ENCODE measurements at regions not wholly inside any gene's neighbourhood (a gene's known extent, or its start where the extent isn't known, plus 50 kb on each side); places are given as distances from the start of the nearest gene placed in this dataset.
A peak's percentile ranks its signal among the peaks of the same experiment; 100 is the strongest.

DNA sequence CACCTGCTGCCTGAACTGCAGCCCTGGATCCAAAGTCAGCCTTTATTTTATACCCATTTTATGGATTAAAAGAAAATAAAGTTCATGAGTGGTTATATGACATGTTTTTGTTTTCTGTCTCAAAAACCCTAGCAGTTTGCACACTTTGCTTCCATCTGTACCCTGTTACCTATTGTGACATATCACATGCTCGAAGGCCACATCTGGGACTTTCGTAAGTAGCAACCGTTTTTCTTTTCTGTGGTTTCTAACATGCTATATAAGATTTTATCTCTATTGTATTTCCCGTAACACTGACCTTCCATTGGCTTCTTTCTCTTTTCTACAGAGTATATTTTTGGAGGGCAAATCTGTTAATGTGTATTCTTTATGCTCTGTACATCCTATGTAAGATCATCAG, 1007.2 kb downstream of the PCDH9 start:
- Mint-ChIP-seq H3K27ac (ENCODE audit: unreplicated experiment) (no peak overlapping the region), H3K4me3 (ENCODE audit: unreplicated experiment) (no peak overlapping the region), H3K9me3 (ENCODE audit: unreplicated experiment) (peaks cover 6% of the 10 kb centered on the region), H3K27me3 (ENCODE audit: unreplicated experiment) (no peaks in the 10 kb centered on the region), H3K4me1 (ENCODE audit: unreplicated experiment) (peaks cover 8% of the 10 kb centered on the region), H3K36me3 (ENCODE audit: unreplicated experiment) (no peaks in the 10 kb centered on the region)
- TF ChIP-seq, protein P1, sequence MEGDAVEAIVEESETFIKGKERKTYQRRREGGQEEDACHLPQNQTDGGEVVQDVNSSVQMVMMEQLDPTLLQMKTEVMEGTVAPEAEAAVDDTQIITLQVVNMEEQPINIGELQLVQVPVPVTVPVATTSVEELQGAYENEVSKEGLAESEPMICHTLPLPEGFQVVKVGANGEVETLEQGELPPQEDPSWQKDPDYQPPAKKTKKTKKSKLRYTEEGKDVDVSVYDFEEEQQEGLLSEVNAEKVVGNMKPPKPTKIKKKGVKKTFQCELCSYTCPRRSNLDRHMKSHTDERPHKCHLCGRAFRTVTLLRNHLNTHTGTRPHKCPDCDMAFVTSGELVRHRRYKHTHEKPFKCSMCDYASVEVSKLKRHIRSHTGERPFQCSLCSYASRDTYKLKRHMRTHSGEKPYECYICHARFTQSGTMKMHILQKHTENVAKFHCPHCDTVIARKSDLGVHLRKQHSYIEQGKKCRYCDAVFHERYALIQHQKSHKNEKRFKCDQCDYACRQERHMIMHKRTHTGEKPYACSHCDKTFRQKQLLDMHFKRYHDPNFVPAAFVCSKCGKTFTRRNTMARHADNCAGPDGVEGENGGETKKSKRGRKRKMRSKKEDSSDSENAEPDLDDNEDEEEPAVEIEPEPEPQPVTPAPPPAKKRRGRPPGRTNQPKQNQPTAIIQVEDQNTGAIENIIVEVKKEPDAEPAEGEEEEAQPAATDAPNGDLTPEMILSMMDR (IDR thresholded peaks at IDR 0.05), result no peak
- DNase-seq (ENCODE audit: extremely low spot score, unreplicated experiment), result no peak

GRCh38 chr13:66222127-66222526, 1008.0 kb downstream of the PCDH9 start:
- H3K4me1 Mint-ChIP-seq (ENCODE audit: unreplicated experiment), result peaks cover 8% of the 10 kb centered on the region
- no peaks in the 10 kb centered on the region for H3K36me3 Mint-ChIP-seq (ENCODE audit: unreplicated experiment)
- peaks cover 6% of the 10 kb centered on the region for H3K9me3 Mint-ChIP-seq (ENCODE audit: unreplicated experiment)
- DNase-seq (ENCODE audit: extremely low spot score, unreplicated experiment), result no peak
- H3K27ac Mint-ChIP-seq (ENCODE audit: unreplicated experiment), result no peak overlapping the region
- no peak overlapping the region for H3K4me3 Mint-ChIP-seq (ENCODE audit: unreplicated experiment)
- TF ChIP-seq, protein P1 (IDR thresholded peaks at IDR 0.05), result no peak
- no peaks in the 10 kb centered on the region for H3K27me3 Mint-ChIP-seq (ENCODE audit: unreplicated experiment)

- Mint-ChIP-seq H3K4me1 (ENCODE audit: unreplicated experiment) (peaks cover 20% of the 10 kb centered on the region), H3K9me3 (ENCODE audit: unreplicated experiment) (peaks cover 6% of the 10 kb centered on the region), H3K27ac (ENCODE audit: unreplicated experiment) (no peak overlapping the region), H3K36me3 (ENCODE audit: unreplicated experiment) (no peaks in the 10 kb centered on the region), H3K27me3 (ENCODE audit: unreplicated experiment) (no peaks in the 10 kb centered on the region), H3K4me3 (ENCODE audit: unreplicated experiment) (no peak overlapping the region)
- TF ChIP-seq, protein P1 (IDR thresholded peaks at IDR 0.05), result no peak
- no peak for DNase-seq (ENCODE audit: extremely low spot score, unreplicated experiment)
Measured at GRCh38 chr13:66219506-66219905, 1010.6 kb downstream of the PCDH9 start.

- no peaks in the 10 kb centered on the region for H3K27me3 Mint-ChIP-seq (ENCODE audit: unreplicated experiment)
- H3K9me3 Mint-ChIP-seq (ENCODE audit: unreplicated experiment), result peaks cover 6% of the 10 kb centered on the region
- TF ChIP-seq, protein P1 (IDR thresholded peaks at IDR 0.05), result no peak
- no peak for DNase-seq (ENCODE audit: extremely low spot score, unreplicated experiment)
- H3K4me1 Mint-ChIP-seq (ENCODE audit: unreplicated experiment), result peaks cover 12% of the 10 kb centered on the region
- no peaks in the 10 kb centered on the region for H3K36me3 Mint-ChIP-seq (ENCODE audit: unreplicated experiment)
- no peak overlapping the region for H3K4me3 Mint-ChIP-seq (ENCODE audit: unreplicated experiment)
- no peak overlapping the region for H3K27ac Mint-ChIP-seq (ENCODE audit: unreplicated experiment)
Measured at GRCh38 chr13:66218583-66218982, 1011.6 kb downstream of the PCDH9 start.

- H3K4me1 Mint-ChIP-seq (ENCODE audit: unreplicated experiment), result peaks cover 13% of the 10 kb centered on the region
- peaks cover 10% of the 10 kb centered on the region for H3K9me3 Mint-ChIP-seq (ENCODE audit: unreplicated experiment)
- DNase-seq (ENCODE audit: extremely low spot score, unreplicated experiment), result no peak
- TF ChIP-seq, protein P1 (IDR thresholded peaks at IDR 0.05), result no peak
- H3K36me3 Mint-ChIP-seq (ENCODE audit: unreplicated experiment), result peaks cover 5% of the 10 kb centered on the region
- H3K27ac Mint-ChIP-seq (ENCODE audit: unreplicated experiment), result peak overlapping the region; percentile 29
- no peak overlapping the region for H3K4me3 Mint-ChIP-seq (ENCODE audit: unreplicated experiment)
- no peaks in the 10 kb centered on the region for H3K27me3 Mint-ChIP-seq (ENCODE audit: unreplicated experiment)
Measured at GRCh38 chr13:66216728-66217127, 1013.4 kb downstream of the PCDH9 start.
